HEK293T (cell line): ENCODE measurements at regions not wholly inside any gene's neighbourhood (a gene's known extent, or its start where the extent isn't known, plus 50 kb on each side); places are given as distances from the start of the nearest gene placed in this dataset.

Source experiments
- ARNT ChIP-seq: fragments of 450-650 bp; IDR thresholded peaks from 2 replicates; pipeline ENCODE4 v1.6.1; 2017; ENCODE audit warnings: mild to moderate bottlenecking
- BHLHE40 ChIP-seq: fragments of 450-650 bp; IDR thresholded peaks from 2 replicates; pipeline ENCODE4 v1.6.1; 2016; ENCODE audit warnings: mild to moderate bottlenecking, moderate library complexity, borderline replicate concordance
- ELF4 ChIP-seq: fragments of 450-650 bp; IDR thresholded peaks from 2 replicates; pipeline ENCODE4 v1.6.1; 2017; ENCODE audit warnings: antibody characterized with exemption
- FOXA1 ChIP-seq: fragments of 450-650 bp; IDR thresholded peaks from 2 replicates; pipeline ENCODE4 v1.6.1; 2016; ENCODE audit warnings: mild to moderate bottlenecking
- FOXM1 ChIP-seq: fragments of 450-650 bp; IDR thresholded peaks from 2 replicates; pipeline ENCODE4 v1.6.1; 2017; ENCODE audit warnings: mild to moderate bottlenecking, borderline replicate concordance
- L3MBTL2 ChIP-seq: fragments of 450-650 bp; conservative IDR thresholded peaks from 2 replicates; pipeline ENCODE4 v1.6.1; 2016; ENCODE audit warnings: mild to moderate bottlenecking
- LEF1 ChIP-seq: fragments of 450-650 bp; IDR thresholded peaks from 2 replicates; pipeline ENCODE4 v1.6.1; 2017; ENCODE audit warnings: mild to moderate bottlenecking, borderline replicate concordance
- SP1 ChIP-seq: fragments of 450-650 bp; IDR thresholded peaks from 2 replicates; pipeline ENCODE4 v1.6.1; 2017
- SUZ12 ChIP-seq: fragments of 450-650 bp; IDR thresholded peaks from 2 replicates; pipeline ENCODE4 v1.6.1; 2016; ENCODE audit warnings: mild to moderate bottlenecking
- TARDBP ChIP-seq: fragments of 450-650 bp; IDR thresholded peaks from 2 replicates; pipeline ENCODE4 v1.6.1; 2016
- TF ChIP-seq, protein P1 (sequence below): fragments of 450-650 bp; IDR thresholded peaks from 2 replicates; pipeline ENCODE4 v1.6.1; 2016

DNA sequence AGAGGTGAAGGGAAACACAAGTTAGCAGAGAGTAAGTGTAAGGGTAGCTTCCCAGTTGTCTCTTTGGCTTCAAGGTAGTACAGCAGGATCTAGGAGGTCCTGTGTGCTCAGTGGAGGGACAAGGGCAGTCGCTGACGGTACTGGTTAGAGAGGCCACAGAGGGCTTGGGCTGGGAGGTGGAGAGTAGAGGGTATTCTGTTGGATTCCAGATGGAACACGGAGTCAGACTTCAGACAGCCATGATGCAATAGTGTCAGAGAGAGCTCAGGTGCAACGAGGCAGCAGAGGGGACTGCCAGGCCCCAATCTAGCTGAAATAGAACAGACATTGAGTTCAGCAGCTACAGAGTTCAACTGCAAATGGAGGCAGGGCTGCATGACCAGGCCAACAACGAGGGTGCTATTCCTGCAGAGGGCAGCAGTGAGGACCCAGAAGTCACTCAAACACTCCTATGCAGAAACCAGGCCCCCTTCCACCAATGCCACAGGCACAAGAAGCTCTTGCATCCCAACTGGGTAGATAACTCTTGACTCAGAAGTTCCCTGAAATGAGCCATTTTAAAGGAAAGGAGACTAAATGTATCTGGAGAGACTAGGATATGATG, 325.0 kb upstream of the ESRRG start:
- TF ChIP-seq ARNT, result no peak
- TF ChIP-seq SP1, result no peak
- TF ChIP-seq, protein P1, sequence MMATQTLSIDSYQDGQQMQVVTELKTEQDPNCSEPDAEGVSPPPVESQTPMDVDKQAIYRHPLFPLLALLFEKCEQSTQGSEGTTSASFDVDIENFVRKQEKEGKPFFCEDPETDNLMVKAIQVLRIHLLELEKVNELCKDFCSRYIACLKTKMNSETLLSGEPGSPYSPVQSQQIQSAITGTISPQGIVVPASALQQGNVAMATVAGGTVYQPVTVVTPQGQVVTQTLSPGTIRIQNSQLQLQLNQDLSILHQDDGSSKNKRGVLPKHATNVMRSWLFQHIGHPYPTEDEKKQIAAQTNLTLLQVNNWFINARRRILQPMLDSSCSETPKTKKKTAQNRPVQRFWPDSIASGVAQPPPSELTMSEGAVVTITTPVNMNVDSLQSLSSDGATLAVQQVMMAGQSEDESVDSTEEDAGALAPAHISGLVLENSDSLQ, result no peak; the same call in 1 of the 2 replicates
- TF ChIP-seq LEF1, result no peak
- TF ChIP-seq ELF4, result no peak
- TF ChIP-seq BHLHE40, result no peak
- TF ChIP-seq TARDBP, result no peak
- TF ChIP-seq FOXM1, result no peak
- TF ChIP-seq SUZ12, result no peak
- TF ChIP-seq FOXA1, result no peak
- no peak for TF ChIP-seq L3MBTL2
